ENCODE measurements at regions not wholly inside any gene's neighbourhood (a gene's known extent, or its start where the extent isn't known, plus 50 kb on each side); places are given as distances from the start of the nearest gene placed in this dataset.

DNA sequence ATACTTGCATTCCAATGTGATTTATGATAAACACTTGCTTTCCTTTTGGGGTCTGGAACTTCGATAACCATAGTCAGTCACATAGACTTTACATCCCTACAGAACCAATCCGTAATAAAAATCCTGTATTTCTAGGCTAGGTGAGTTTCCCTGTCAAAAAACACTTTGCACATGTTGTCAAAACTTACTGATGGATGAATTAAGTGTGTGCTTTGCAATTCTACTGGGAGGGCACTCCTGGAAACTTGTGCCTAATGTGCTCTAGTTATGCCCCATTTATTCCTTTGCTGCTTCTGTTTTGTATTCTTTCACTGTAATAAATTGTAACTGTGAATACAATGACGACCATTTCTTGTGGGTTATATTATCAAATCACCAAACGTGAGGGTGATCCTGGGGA lies 684.8 kb upstream of the PCDH15 start:
- Histone ChIP-seq H3K27me3 (ENCODE audit: insufficient read depth, low read depth, low read length) (no peaks in the 10 kb centered on the region), H3K4me2 (ENCODE audit: low read length) (no peak overlapping the region), H3K9me2 (ENCODE audit: insufficient read depth, low read length) (no peaks in the 10 kb centered on the region), H3F3A (ENCODE audit: insufficient read depth, low read length, poor library complexity, severe bottlenecking) (no peaks in the 10 kb centered on the region), H3K79me2 (replicated peaks; ENCODE audit: insufficient read depth, low read length) (no peaks in the 10 kb centered on the region), H2AFZ (ENCODE audit: low read depth, low read length) (no peak overlapping the region), H3K4me3 (ENCODE audit: low read length) (no peak overlapping the region), H3K9ac (ENCODE audit: low read length) (no peak overlapping the region), H3K27ac (ENCODE audit: low read length) (no peak overlapping the region), H4K20me1 (ENCODE audit: insufficient read depth) (no peaks in the 10 kb centered on the region), H3K9me3 (ENCODE audit: low read length) (no peaks in the 10 kb centered on the region), H3K36me3 (ENCODE audit: insufficient read depth, low read length) (no peaks in the 10 kb centered on the region)
- no peak for TF ChIP-seq SMC3 (conservative IDR thresholded peaks at IDR 0.05; ENCODE audit: poor library complexity)
- peak; percentile 70 for TF ChIP-seq EP300 (conservative IDR thresholded peaks at IDR 0.05; ENCODE audit: poor library complexity, severe bottlenecking)
- TF ChIP-seq, protein P1, sequence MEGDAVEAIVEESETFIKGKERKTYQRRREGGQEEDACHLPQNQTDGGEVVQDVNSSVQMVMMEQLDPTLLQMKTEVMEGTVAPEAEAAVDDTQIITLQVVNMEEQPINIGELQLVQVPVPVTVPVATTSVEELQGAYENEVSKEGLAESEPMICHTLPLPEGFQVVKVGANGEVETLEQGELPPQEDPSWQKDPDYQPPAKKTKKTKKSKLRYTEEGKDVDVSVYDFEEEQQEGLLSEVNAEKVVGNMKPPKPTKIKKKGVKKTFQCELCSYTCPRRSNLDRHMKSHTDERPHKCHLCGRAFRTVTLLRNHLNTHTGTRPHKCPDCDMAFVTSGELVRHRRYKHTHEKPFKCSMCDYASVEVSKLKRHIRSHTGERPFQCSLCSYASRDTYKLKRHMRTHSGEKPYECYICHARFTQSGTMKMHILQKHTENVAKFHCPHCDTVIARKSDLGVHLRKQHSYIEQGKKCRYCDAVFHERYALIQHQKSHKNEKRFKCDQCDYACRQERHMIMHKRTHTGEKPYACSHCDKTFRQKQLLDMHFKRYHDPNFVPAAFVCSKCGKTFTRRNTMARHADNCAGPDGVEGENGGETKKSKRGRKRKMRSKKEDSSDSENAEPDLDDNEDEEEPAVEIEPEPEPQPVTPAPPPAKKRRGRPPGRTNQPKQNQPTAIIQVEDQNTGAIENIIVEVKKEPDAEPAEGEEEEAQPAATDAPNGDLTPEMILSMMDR (IDR thresholded peaks at IDR 0.05; ENCODE audit: poor library complexity, severe bottlenecking) = no peak
- TF ChIP-seq TAF1 (IDR thresholded peaks at IDR 0.05; ENCODE audit: low read depth) = no peak
- TF ChIP-seq EZH2 (IDR thresholded peaks at IDR 0.05; ENCODE audit: borderline replicate concordance, insufficient read depth, low read length, poor library complexity, severe bottlenecking) = no peak
- TF ChIP-seq POLR2AphosphoS5 (IDR thresholded peaks at IDR 0.05) = peak; percentile 51
- TF ChIP-seq RAD21 (conservative IDR thresholded peaks at IDR 0.05) = no peak
- no peak for TF ChIP-seq MXI1 (conservative IDR thresholded peaks at IDR 0.05; ENCODE audit: poor library complexity, severe bottlenecking)
- TF ChIP-seq, protein P2, sequence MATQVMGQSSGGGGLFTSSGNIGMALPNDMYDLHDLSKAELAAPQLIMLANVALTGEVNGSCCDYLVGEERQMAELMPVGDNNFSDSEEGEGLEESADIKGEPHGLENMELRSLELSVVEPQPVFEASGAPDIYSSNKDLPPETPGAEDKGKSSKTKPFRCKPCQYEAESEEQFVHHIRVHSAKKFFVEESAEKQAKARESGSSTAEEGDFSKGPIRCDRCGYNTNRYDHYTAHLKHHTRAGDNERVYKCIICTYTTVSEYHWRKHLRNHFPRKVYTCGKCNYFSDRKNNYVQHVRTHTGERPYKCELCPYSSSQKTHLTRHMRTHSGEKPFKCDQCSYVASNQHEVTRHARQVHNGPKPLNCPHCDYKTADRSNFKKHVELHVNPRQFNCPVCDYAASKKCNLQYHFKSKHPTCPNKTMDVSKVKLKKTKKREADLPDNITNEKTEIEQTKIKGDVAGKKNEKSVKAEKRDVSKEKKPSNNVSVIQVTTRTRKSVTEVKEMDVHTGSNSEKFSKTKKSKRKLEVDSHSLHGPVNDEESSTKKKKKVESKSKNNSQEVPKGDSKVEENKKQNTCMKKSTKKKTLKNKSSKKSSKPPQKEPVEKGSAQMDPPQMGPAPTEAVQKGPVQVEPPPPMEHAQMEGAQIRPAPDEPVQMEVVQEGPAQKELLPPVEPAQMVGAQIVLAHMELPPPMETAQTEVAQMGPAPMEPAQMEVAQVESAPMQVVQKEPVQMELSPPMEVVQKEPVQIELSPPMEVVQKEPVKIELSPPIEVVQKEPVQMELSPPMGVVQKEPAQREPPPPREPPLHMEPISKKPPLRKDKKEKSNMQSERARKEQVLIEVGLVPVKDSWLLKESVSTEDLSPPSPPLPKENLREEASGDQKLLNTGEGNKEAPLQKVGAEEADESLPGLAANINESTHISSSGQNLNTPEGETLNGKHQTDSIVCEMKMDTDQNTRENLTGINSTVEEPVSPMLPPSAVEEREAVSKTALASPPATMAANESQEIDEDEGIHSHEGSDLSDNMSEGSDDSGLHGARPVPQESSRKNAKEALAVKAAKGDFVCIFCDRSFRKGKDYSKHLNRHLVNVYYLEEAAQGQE (IDR thresholded peaks at IDR 0.05; ENCODE audit: borderline replicate concordance) = peak; percentile 52

DNA sequence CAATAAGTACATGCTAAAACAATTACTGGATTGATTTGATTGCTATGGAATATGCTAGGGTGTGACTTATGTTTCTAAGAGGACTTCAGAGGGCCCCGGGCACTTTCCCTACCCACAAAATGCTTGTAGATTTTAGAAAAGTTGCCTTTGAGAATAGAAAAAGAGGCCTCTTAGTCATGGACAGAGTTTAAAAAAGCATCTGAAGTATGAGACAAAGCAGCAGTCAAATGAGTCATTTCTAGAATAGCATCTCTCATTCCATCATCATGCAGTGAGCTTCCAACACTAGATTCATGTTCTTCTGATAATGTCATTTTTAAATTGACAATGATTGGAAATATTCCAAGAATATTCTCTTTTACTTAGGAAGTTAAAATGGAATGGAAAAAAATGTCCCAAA lies 675.1 kb upstream of the PCDH15 start:
- no peak overlapping the region for H2AFZ ChIP-seq (ENCODE audit: low read depth, low read length)
- no peaks in the 10 kb centered on the region for H3K79me2 ChIP-seq (replicated peaks; ENCODE audit: insufficient read depth, low read length)
- H3K27ac ChIP-seq (ENCODE audit: low read length) = no peak overlapping the region
- H3F3A ChIP-seq (ENCODE audit: insufficient read depth, low read length, poor library complexity, severe bottlenecking) = no peaks in the 10 kb centered on the region
- TF ChIP-seq EP300 (conservative IDR thresholded peaks at IDR 0.05; ENCODE audit: poor library complexity, severe bottlenecking) (no peak), SMC3 (conservative IDR thresholded peaks at IDR 0.05; ENCODE audit: poor library complexity) (no peak), POLR2AphosphoS5 (IDR thresholded peaks at IDR 0.05) (no peak)
- TF ChIP-seq, protein P2 (IDR thresholded peaks at IDR 0.05; ENCODE audit: borderline replicate concordance) = no peak
- TF ChIP-seq, protein P1 (IDR thresholded peaks at IDR 0.05; ENCODE audit: poor library complexity, severe bottlenecking) = no peak
- H3K4me3 ChIP-seq (ENCODE audit: low read length) = no peak overlapping the region
- H3K4me2 ChIP-seq (ENCODE audit: low read length) = no peak overlapping the region
- no peaks in the 10 kb centered on the region for H4K20me1 ChIP-seq (ENCODE audit: insufficient read depth)
- H3K27me3 ChIP-seq (ENCODE audit: insufficient read depth, low read depth, low read length) = no peaks in the 10 kb centered on the region
- H3K9me3 ChIP-seq (ENCODE audit: low read length) = no peaks in the 10 kb centered on the region
- H3K9me2 ChIP-seq (ENCODE audit: insufficient read depth, low read length) = no peaks in the 10 kb centered on the region
- no peaks in the 10 kb centered on the region for H3K36me3 ChIP-seq (ENCODE audit: insufficient read depth, low read length)
- no peak overlapping the region for H3K9ac ChIP-seq (ENCODE audit: low read length)

All from neural cell (in vitro differentiated cells).